ENCODE measurements at regions not wholly inside any gene's neighbourhood (a gene's known extent, or its start where the extent isn't known, plus 50 kb on each side); places are given as distances from the start of the nearest gene placed in this dataset.

DNA sequence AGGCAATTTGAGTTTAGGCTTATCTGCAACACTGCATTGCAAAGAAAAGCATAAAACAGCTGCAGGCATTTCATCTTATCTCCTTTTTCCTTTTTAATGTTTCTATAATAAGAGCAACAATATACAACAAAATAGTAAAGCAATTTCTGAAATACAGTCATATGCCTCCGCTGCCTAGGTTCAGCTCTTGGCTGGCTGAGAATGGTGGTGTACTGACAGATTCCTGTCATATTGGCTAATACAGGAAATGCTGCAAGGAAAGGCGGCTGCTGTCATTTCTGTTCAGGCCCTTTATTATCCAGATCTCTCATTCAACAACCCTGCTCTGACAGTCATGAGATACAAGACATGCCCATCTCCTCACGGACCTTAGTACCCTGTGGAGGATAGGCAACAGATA, 677.0 kb downstream of the TAF11L14 start:
- Histone ChIP-seq H3K9ac (ENCODE audit: low read length) (no peak overlapping the region), H3K36me3 (ENCODE audit: insufficient read depth, low read length) (no peaks in the 10 kb centered on the region), H3K9me3 (ENCODE audit: low read length) (no peaks in the 10 kb centered on the region), H3K4me1 (ENCODE audit: insufficient read depth, low read length) (no peaks in the 10 kb centered on the region), H3K4me3 (ENCODE audit: low read depth in 1 of 2, low read length in 2 of 2) (no peak overlapping the region), H3K27me3 (ENCODE audit: control insufficient read depth in 1 of 2, insufficient read depth in 2 of 2, low read length in 2 of 2) (no peaks in the 10 kb centered on the region), H3K27ac (ENCODE audit: low read depth, low read length) (no peak overlapping the region)

DNA sequence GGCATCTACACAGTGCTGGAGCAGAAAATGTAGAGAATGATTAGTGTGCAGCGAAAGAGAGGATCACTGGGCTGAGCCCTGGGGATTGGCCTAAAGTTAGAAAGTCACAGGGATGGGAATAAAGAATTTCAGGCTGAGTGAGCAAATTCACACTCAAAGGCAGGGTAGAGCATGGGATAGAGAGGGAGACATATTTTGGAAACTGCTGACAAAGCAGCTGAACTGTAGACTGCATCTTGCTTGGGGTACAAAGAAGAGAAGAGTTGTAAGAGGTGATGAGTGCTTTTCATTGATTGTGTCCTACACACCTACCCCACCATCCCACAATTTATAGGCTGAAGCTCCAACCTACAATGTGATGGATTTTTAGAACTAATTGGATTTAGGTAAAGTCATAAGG, 677.8 kb downstream of the TAF11L14 start:
- Histone ChIP-seq H3K27ac (ENCODE audit: low read depth, low read length) (no peak overlapping the region), H3K27me3 (ENCODE audit: control insufficient read depth in 1 of 2, insufficient read depth in 2 of 2, low read length in 2 of 2) (no peaks in the 10 kb centered on the region), H3K4me1 (ENCODE audit: insufficient read depth, low read length) (no peaks in the 10 kb centered on the region), H3K36me3 (ENCODE audit: insufficient read depth, low read length) (no peaks in the 10 kb centered on the region), H3K9me3 (ENCODE audit: low read length) (no peaks in the 10 kb centered on the region), H3K4me3 (ENCODE audit: low read depth in 1 of 2, low read length in 2 of 2) (no peak overlapping the region), H3K9ac (ENCODE audit: low read length) (no peak overlapping the region)

DNA sequence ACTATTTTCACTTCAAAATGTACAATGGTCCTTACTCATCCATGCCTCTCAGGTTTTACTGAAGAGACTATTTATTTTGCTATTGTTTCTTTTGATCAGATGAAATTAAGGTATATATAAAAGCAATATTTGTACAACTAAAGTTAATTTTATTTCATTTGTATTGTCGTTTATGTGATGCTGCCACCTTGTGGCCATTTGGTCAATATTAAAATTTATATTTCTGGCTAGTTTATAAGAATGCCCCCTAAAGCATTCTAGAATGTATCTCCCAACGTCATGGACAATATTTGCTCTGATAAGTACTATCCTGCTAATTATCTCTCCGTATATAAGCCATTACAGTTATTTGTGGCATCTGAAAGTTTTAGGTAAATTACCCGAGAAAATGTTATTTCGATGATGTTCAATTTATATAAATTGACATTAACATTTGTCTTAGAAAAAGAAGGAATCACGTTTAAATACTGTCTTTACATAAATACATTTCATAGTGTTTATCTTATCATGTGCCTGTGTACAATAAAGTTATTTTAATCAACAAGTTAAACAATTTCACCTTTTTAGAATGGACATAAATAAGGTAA, 680.0 kb downstream of the TAF11L14 start:
- no peak overlapping the region for H3K27ac ChIP-seq (ENCODE audit: low read depth, low read length)
- H3K36me3 ChIP-seq (ENCODE audit: insufficient read depth, low read length): no peaks in the 10 kb centered on the region
- no peak overlapping the region for H3K4me3 ChIP-seq (ENCODE audit: low read depth in 1 of 2, low read length in 2 of 2)
- H3K9ac ChIP-seq (ENCODE audit: low read length): no peak overlapping the region
- no peaks in the 10 kb centered on the region for H3K27me3 ChIP-seq (ENCODE audit: control insufficient read depth in 1 of 2, insufficient read depth in 2 of 2, low read length in 2 of 2)
- no peaks in the 10 kb centered on the region for H3K4me1 ChIP-seq (ENCODE audit: insufficient read depth, low read length)
- no peaks in the 10 kb centered on the region for H3K9me3 ChIP-seq (ENCODE audit: low read length)

DNA sequence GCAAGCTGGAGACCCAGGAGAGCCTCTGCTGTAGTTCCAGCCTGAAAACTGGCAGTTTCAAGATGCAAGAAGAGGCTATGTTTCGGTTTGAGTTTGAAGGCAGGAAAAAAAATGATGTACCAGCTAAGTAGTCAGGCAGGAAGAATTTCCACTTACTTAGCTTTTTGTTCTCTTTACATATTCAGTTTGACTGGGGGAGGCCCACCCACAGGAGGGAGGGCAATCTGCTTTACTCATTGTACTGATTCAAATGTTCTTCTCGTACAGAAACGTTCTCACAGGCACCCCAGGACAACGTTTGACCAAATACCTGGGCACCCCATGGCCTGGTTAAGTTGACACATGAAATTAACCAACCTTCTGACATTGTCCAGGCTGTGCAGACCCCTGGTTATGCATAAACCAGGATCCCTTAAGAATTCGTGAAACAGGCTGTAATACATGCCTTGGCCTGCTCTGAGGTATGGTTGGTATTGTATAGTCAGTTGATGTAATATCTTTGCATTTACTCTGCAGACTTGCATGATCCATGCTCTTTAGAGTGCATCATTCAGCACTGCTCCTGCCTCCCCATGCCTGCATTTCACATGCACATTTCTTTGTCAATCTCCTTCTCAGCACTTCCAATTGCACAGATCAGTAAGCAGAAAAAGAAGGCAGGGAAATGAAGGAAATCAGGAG, 687.1 kb downstream of the TAF11L14 start:
- H3K36me3 ChIP-seq (ENCODE audit: insufficient read depth, low read length): no peaks in the 10 kb centered on the region
- no peak overlapping the region for H3K4me3 ChIP-seq (ENCODE audit: low read depth in 1 of 2, low read length in 2 of 2)
- no peak overlapping the region for H3K9ac ChIP-seq (ENCODE audit: low read length)
- no peaks in the 10 kb centered on the region for H3K27me3 ChIP-seq (ENCODE audit: control insufficient read depth in 1 of 2, insufficient read depth in 2 of 2, low read length in 2 of 2)
- no peaks in the 10 kb centered on the region for H3K9me3 ChIP-seq (ENCODE audit: low read length)
- H3K27ac ChIP-seq (ENCODE audit: low read depth, low read length): no peak overlapping the region
- H3K4me1 ChIP-seq (ENCODE audit: insufficient read depth, low read length): no peaks in the 10 kb centered on the region

DNA sequence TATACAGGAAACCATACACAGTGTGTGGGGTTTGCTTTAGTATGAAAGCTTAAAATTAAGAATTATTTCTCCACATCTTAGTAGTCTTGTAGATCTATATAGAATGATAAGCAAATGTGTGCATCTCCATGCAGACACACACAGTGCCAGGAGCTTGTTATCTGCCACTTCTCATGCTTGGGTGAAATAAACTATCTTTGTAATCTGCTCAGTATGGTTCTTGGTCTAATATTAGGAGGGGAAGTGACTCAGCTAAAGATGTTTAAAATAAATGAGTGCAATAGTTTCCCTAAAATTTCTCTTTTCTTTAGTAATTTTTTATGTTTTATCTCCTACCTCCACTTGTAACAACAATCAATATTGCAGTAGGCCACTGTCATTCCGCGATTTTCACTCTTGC, 689.6 kb downstream of the TAF11L14 start:
- H3K9me3 ChIP-seq (ENCODE audit: low read length): no peaks in the 10 kb centered on the region
- no peaks in the 10 kb centered on the region for H3K36me3 ChIP-seq (ENCODE audit: insufficient read depth, low read length)
- no peaks in the 10 kb centered on the region for H3K4me1 ChIP-seq (ENCODE audit: insufficient read depth, low read length)
- H3K4me3 ChIP-seq (ENCODE audit: low read depth in 1 of 2, low read length in 2 of 2): no peak overlapping the region
- no peak overlapping the region for H3K9ac ChIP-seq (ENCODE audit: low read length)
- no peaks in the 10 kb centered on the region for H3K27me3 ChIP-seq (ENCODE audit: control insufficient read depth in 1 of 2, insufficient read depth in 2 of 2, low read length in 2 of 2)
- no peak overlapping the region for H3K27ac ChIP-seq (ENCODE audit: low read depth, low read length)

DNA sequence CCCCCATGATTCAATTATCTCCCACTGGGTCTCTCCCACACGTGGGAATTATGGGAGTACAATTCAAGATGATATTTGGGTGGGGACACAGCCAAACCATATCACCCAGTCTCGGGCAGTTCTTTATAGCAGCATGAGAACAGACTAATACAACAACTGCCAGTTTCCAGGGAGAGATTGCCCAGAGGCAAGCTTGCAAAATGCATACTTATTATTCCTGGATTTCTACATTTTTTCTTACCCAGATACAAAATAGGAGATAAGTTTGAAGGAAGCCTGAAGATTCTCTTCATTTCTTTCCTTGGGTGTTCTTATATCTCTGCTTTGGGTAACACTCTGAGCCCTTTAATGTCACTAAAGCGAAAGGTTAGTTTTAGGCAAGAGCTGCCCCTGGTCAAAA, 691.2 kb downstream of the TAF11L14 start:
- Histone ChIP-seq H3K27ac (ENCODE audit: low read depth, low read length) (no peak overlapping the region), H3K4me1 (ENCODE audit: insufficient read depth, low read length) (no peaks in the 10 kb centered on the region), H3K27me3 (ENCODE audit: control insufficient read depth in 1 of 2, insufficient read depth in 2 of 2, low read length in 2 of 2) (no peaks in the 10 kb centered on the region), H3K4me3 (ENCODE audit: low read depth in 1 of 2, low read length in 2 of 2) (no peak overlapping the region), H3K9me3 (ENCODE audit: low read length) (no peaks in the 10 kb centered on the region), H3K9ac (ENCODE audit: low read length) (no peak overlapping the region), H3K36me3 (ENCODE audit: insufficient read depth, low read length) (no peaks in the 10 kb centered on the region)

DNA sequence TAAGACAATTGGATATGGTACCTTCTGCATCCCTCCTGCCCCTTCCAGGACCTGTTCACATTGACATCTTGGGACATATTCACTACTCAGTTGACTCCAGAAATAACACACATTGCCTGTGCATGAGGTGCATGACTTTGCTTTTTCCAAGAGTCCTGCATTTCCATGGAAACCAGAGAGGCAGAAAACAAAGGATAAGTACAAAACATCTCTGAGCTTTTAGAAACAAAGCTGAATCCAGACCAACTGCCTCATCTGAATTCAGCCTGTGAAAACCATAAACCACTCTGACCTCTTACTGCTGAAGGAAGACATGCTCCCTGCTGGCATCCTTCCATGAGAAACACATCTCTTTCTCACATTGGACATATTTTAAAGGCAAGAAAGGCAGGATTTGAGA, 695.1 kb downstream of the TAF11L14 start:
- Histone ChIP-seq H3K27me3 (ENCODE audit: control insufficient read depth in 1 of 2, insufficient read depth in 2 of 2, low read length in 2 of 2) (no peaks in the 10 kb centered on the region), H3K9ac (ENCODE audit: low read length) (no peak overlapping the region), H3K4me1 (ENCODE audit: insufficient read depth, low read length) (no peaks in the 10 kb centered on the region), H3K4me3 (ENCODE audit: low read depth in 1 of 2, low read length in 2 of 2) (no peak overlapping the region), H3K27ac (ENCODE audit: low read depth, low read length) (no peak overlapping the region), H3K36me3 (ENCODE audit: insufficient read depth, low read length) (no peaks in the 10 kb centered on the region), H3K9me3 (ENCODE audit: low read length) (no peaks in the 10 kb centered on the region)

DNA sequence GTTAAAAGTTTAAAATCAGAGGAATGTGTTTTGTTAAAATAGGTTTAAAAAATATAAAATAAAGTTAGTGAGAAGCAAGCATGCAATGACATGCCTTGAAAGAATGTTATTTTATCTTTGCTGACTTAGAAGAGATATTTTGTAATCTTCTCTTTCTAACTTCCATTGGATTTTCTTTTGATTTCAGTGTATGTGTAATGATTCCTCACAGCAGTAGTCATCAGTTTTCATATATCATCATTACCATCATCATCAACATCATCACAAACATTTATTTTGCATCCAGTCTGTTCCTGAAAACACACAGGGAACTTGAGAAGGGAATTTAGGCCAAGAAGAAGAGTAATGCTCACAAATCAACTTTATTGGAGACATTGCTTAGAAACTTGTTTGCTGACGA, 699.6 kb downstream of the TAF11L14 start:
- H3K36me3 ChIP-seq (ENCODE audit: insufficient read depth, low read length): no peaks in the 10 kb centered on the region

DNA sequence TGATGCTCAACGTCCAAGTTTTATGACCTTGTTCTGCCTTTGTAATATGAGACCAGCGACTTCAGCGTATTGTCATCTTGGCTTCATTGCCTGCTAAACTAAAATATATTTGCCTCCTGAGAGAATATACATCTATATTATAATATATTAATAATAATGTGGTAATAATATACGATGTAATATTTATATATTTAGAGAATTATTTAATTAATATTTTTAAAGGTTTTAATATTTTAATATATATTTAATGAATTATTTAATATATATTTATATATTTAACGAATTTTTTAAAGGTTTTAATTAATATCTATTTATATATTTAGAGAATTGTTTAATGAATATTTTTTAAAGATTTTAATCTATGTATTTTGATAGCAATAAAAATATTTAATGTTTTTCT, 700.7 kb downstream of the TAF11L14 start:
- H3K9me3 ChIP-seq (ENCODE audit: low read length): no peaks in the 10 kb centered on the region
- no peaks in the 10 kb centered on the region for H3K4me1 ChIP-seq (ENCODE audit: insufficient read depth, low read length)
- H3K27ac ChIP-seq (ENCODE audit: low read depth, low read length): no peak overlapping the region
- no peaks in the 10 kb centered on the region for H3K36me3 ChIP-seq (ENCODE audit: insufficient read depth, low read length)
- no peak overlapping the region for H3K9ac ChIP-seq (ENCODE audit: low read length)
- H3K4me3 ChIP-seq (ENCODE audit: low read depth in 1 of 2, low read length in 2 of 2): no peak overlapping the region
- H3K27me3 ChIP-seq (ENCODE audit: control insufficient read depth in 1 of 2, insufficient read depth in 2 of 2, low read length in 2 of 2): no peaks in the 10 kb centered on the region

More for the DNA sequence above, 699.6 kb downstream of the TAF11L14 start:
- Histone ChIP-seq H3K4me3 (ENCODE audit: low read depth in 1 of 2, low read length in 2 of 2) (no peak overlapping the region), H3K9me3 (ENCODE audit: low read length) (no peaks in the 10 kb centered on the region), H3K27ac (ENCODE audit: low read depth, low read length) (no peak overlapping the region), H3K4me1 (ENCODE audit: insufficient read depth, low read length) (no peaks in the 10 kb centered on the region), H3K9ac (ENCODE audit: low read length) (no peak overlapping the region), H3K27me3 (ENCODE audit: control insufficient read depth in 1 of 2, insufficient read depth in 2 of 2, low read length in 2 of 2) (no peaks in the 10 kb centered on the region)

DNA sequence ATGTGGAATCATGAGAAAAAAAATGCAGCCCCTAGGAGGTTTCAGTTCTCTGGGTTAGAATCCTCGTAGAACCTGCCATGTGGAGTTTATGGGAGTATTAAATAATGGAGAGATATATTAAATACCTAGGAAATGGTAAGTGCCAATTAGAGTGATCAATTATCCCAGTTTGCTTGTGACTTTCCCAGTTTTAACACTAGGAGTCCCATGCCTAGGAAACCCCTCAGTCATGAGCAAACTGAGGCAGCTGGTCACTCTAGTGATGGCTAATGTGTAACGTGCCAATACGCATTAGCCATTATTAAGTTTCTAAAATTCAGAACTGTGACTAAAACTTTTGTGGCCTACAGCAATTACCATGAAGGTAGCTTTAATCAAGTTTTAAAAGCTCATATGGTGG, 720.6 kb downstream of the TAF11L14 start:
- H3K27ac ChIP-seq (ENCODE audit: low read depth, low read length): no peak overlapping the region
- H3K27me3 ChIP-seq (ENCODE audit: control insufficient read depth in 1 of 2, insufficient read depth in 2 of 2, low read length in 2 of 2): no peaks in the 10 kb centered on the region
- no peaks in the 10 kb centered on the region for H3K36me3 ChIP-seq (ENCODE audit: insufficient read depth, low read length)
- no peak overlapping the region for H3K9ac ChIP-seq (ENCODE audit: low read length)
- no peak overlapping the region for H3K4me3 ChIP-seq (ENCODE audit: low read depth in 1 of 2, low read length in 2 of 2)
- H3K9me3 ChIP-seq (ENCODE audit: low read length): no peaks in the 10 kb centered on the region
- no peaks in the 10 kb centered on the region for H3K4me1 ChIP-seq (ENCODE audit: insufficient read depth, low read length)

DNA sequence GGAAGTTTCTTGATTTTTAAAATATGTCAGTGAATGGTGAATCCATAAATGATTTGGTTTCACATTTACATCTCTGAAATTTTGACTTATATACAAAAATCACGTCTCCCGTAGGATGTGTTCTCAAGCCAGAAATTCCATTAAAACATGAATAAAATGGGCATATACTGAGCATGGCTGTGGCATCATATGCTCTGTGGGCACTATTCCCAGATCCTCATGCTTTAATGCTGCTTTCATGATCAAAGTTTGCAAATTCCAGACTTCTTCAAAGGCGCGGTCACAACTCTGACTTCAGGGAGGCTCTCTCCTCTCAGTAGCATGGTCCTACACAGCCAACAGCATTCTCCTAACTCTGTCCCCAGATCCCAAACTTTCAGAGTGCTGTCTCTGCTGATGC, 723.2 kb downstream of the TAF11L14 start:
- H3K27ac ChIP-seq (ENCODE audit: low read depth, low read length): no peak overlapping the region
- H3K4me3 ChIP-seq (ENCODE audit: low read depth in 1 of 2, low read length in 2 of 2): no peak overlapping the region
- no peaks in the 10 kb centered on the region for H3K36me3 ChIP-seq (ENCODE audit: insufficient read depth, low read length)
- H3K9me3 ChIP-seq (ENCODE audit: low read length): no peaks in the 10 kb centered on the region
- no peak overlapping the region for H3K9ac ChIP-seq (ENCODE audit: low read length)
- H3K4me1 ChIP-seq (ENCODE audit: insufficient read depth, low read length): no peaks in the 10 kb centered on the region
- no peaks in the 10 kb centered on the region for H3K27me3 ChIP-seq (ENCODE audit: control insufficient read depth in 1 of 2, insufficient read depth in 2 of 2, low read length in 2 of 2)

DNA sequence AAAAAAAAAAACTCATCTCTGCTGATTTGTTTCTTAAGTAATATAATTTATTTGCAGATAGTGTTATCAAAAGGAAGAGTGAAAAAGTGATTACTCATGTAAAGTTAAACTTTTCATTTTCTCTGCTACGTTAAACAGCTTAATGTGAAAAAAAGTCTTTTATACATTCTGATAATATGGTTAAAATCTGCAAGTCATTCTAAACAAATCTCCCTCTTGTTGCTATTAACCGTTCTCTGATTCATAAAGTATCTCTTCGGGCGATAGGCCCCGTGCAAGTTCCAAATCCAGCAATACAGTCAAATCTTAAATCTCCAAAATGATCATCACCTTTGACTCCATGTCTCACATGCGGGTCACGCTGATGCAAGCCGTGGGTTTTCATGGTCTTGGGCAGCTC, 732.0 kb downstream of the TAF11L14 start:
- no peaks in the 10 kb centered on the region for H3K36me3 ChIP-seq (ENCODE audit: insufficient read depth, low read length)
- no peaks in the 10 kb centered on the region for H3K27me3 ChIP-seq (ENCODE audit: control insufficient read depth in 1 of 2, insufficient read depth in 2 of 2, low read length in 2 of 2)
- no peaks in the 10 kb centered on the region for H3K9me3 ChIP-seq (ENCODE audit: low read length)
- H3K4me3 ChIP-seq (ENCODE audit: low read depth in 1 of 2, low read length in 2 of 2): no peak overlapping the region
- H3K27ac ChIP-seq (ENCODE audit: low read depth, low read length): no peak overlapping the region
- H3K4me1 ChIP-seq (ENCODE audit: insufficient read depth, low read length): no peaks in the 10 kb centered on the region
- no peak overlapping the region for H3K9ac ChIP-seq (ENCODE audit: low read length)

All from muscle layer of colon (tissue), 2 donors.